GM11168 (cell line): ENCODE measurements at regions not wholly inside any gene's neighbourhood (a gene's known extent, or its start where the extent isn't known, plus 50 kb on each side); places are given as distances from the start of the nearest gene placed in this dataset.
"Not testable (repeated sequence)": the region's sequence is repeated elsewhere in the genome, so short reads cannot be mapped to it uniquely, and the experiment has no call there.

Experiments
- in situ Hi-C: fragments of 300-500 bp; cut with MboI; formaldehyde crosslinking; loops from one replicate; pipeline ENCODE4 v1.12.0; 2022; ENCODE audit warnings: low sequenced_read_pairs; ENCODE audit not compliant: unreplicated experiment

DNA sequence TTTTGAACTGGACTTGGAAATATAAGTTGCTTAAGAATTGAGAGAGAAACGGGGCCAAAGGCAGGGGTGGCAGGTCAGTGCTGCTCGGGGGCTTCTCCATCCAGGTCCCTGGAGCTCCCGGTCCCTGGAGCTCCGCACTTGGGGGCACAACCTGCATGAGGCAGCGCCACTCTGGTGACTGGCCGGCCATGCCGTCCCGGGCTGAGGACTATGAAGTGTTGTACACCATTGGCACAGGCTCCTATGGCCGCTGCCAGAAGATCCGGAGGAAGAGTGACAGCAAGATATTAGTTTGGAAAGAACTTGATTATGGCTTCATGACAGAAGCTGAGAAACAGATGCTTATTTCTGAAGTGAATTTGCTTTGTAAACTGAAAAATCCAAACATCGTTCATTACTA lies 76.9 kb upstream of the POTEG start:
- in situ Hi-C loops: not testable (repeated sequence)

GRCh38 chr14:19489475-19489874 lies 55.3 kb upstream of the POTEG start:
- in situ Hi-C loops: loop anchor here (25.0 kb wide), 1 partner anchor 827 kb away; no protein-coding TSS in a partner anchor

DNA sequence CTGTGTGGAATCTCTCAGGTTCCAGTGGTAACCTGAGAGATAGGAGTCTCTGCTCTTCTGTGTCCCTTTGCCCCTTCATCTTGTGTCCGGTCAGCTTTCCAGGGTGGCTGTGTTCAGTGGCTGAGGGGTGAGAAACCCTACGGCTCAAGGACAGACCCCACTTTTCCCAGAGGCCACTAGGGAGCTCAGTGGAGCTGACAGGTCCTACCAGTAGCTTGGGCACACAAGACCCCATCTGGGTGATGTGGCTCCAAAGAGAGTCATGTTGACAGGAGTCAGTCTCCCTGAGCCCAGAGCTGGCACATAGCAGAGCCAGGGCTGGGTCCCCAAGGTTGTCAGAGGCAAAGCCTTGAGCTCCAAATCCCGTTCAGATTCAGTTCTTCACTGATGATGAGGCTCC lies 54.3 kb upstream of the POTEG start:
- in situ Hi-C loops: loop anchor here (25.0 kb wide), 1 partner anchor 826 kb away; no protein-coding TSS in a partner anchor

- in situ Hi-C loops: loop anchor here (25.0 kb wide), 1 partner anchor 825 kb away; no protein-coding TSS in a partner anchor
Measured at GRCh38 chr14:19487690-19488089, 53.5 kb upstream of the POTEG start.

GRCh38 chr14:19487265-19487664 lies 53.1 kb upstream of the POTEG start:
- in situ Hi-C loops: loop anchor here (25.0 kb wide), 1 partner anchor 825 kb away; no protein-coding TSS in a partner anchor

- in situ Hi-C loops: loop anchor here (25.0 kb wide), 1 partner anchor 823 kb away; no protein-coding TSS in a partner anchor
Measured at GRCh38 chr14:19485346-19485745, 51.2 kb upstream of the POTEG start.
